Stimulated activated naive CD4-positive, alpha-beta T cell (primary cell): ENCODE measurements at regions not wholly inside any gene's neighbourhood (a gene's known extent, or its start where the extent isn't known, plus 50 kb on each side); places are given as distances from the start of the nearest gene placed in this dataset.
"Not testable (repeated sequence)": the region's sequence is repeated elsewhere in the genome, so short reads cannot be mapped to it uniquely, and the experiment has no call there.

Source experiments
- DNase-seq, 6 experiments: peaks; one replicate each; lab custom pipeline; 2025; lab: John Stamatoyannopoulos, UW

- DNase-seq: peak in 2 of 6 experiments; percentile 39 to 49
Measured at GRCh38 chr5:56686337-56687195, 128.8 kb upstream of the MAP3K1 start.

DNA sequence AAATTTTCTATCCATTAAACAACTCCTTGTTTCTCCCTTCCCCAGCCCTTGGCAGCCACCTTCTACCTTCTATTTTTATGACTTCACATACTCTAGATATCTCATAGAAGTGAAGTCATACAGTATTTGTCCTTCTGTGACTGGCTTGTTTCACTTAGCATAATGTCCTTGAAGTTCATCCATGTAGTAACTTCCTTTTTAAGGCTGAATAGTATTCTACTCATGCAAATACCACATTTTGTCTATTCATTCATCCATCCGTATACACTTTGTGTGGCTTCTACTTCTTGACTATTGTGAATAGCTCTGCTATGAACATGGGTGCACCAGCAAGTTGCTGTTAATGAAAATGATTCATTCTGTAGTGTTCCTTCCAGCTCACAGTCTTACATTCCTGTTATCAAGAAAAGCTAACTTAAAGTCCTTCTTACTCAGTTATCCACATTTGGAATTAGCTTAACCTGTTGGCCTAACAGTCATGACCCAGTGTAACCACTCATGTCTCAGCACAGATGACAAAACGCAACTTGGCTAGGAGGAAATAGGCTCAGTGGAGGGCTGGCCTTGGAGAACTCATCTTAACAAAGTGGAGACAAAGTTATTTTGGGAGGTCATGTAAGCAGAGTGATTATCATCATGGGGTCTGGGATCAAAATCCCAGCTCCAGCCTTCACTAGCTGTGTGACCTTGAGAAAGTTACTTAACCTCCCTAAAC, 129.7 kb upstream of the MAP3K1 start:
- DNase-seq: no peak

DNA sequence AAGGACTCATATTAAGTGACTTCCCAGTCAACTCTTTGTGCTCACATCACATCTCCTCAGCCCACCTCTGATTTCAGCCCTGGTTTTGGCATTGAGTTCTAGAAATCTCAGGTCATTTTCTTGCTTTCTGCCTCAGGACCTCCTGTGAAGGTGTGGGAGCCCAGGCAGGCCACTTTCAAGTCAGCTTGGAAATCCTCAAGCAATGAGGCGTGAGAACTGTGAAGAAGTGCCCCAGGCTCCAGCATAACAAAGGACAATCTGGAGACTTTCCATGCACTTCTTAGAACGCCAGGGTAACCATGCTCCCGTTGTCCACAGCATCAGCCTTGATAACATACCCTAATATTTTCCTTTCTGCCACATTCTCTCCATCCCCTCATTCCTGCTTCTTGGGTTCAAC, 131.2 kb upstream of the MAP3K1 start:
- no peak for DNase-seq

GRCh38 chr5:56683733-56684132, 131.6 kb upstream of the MAP3K1 start:
- DNase-seq: no peak

GRCh38 chr5:56683281-56683680, 132.1 kb upstream of the MAP3K1 start:
- no peak for DNase-seq

DNA sequence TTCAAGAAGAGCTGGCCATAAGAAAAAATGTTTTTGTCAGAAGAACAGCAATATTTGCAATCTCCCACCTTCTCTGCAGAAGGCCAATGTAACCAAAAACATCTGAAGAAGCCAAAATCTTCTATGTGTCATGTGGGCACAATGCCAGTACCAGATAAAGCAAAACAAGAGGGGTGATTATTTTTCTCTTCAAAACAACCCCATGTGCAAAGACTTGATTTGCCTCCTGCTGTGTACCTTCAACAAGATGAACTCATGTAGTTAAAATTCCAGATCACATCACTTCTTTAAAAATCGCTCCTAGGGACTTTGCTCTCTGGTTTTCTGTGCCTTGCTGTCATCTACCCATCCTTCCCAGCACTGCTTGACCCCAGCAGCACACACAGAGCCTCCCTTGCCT, 134.0 kb upstream of the MAP3K1 start:
- DNase-seq: peak in 1 of 6 experiments; percentile 3

DNA sequence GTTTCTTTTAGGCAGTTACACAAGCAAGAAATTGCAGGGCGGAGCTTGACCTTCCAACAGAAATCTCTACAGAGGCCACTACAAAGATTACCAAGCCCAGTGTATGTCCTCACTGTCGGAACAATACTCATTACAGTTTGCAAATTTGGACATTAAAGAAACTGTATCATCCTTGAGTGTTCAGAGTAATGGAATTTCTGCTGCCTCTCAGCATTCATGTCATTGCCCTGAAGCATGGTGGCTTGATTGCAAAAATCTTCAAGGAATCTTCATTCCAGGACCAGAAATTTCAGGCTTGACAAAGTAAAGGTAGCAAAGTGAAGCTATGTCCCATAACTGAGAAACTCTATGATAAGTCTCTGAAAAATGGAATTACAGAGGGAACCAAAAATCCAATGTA, 134.6 kb upstream of the MAP3K1 start:
- no peak for DNase-seq

DNA sequence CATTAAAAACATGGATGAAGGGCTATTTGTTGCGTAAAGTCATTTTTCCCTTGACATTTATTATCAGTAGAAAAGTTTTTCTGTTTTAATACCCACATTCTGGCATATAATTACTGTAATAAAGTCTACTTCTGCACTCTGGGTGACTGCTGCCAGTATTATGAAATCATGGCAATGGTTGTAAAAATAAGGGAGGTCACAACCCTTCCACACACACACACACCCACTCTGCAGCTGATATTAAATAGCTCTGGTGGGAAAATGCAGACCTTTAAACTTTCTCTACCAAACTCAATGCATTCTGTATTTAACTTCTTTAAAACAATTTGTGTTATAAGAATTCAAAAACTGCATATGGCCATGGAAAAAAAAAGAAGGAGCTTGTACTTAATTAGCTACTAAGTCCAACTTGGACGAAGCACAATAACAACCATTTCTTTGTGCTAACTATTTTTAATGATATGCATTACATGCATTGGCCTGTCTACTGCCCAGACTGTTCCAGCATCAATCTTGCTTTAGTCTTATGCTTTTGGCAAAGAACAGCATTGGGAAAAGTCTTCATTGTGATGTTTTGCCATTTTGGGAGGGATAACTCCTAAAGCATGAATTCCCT, 137.6 kb upstream of the MAP3K1 start:
- no peak for DNase-seq

DNA sequence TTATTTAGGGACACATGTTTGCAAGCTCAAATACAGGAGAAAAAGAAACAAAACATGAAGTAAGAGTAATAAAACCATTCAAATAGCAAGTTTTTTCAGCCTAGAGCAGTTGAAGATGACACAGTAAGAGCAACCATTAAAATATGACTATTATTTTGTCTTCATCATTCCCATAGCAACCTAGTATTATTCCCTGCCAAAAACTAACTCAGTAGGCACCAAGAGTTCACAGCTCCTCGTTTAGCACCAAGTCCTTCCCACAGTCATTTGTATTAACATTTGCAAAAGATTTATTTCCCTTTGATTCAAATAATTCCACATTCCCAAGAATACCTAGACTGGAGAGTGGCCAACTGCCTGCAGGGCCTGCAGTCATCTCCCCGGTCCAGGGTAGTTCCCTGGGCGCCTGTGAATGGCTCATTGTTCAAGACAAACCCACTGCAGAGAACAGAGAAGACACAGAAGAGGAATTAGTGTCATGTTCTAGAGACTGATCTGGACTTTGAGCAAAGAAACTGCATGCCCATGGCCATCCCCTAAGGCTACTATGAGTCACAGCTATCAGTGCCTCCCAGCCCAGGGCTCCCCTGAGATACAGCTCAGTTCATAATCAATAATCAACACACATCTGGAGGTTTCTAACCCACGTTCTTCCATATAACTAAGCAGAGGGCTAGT, 139.1 kb upstream of the MAP3K1 start:
- DNase-seq: no peak

DNA sequence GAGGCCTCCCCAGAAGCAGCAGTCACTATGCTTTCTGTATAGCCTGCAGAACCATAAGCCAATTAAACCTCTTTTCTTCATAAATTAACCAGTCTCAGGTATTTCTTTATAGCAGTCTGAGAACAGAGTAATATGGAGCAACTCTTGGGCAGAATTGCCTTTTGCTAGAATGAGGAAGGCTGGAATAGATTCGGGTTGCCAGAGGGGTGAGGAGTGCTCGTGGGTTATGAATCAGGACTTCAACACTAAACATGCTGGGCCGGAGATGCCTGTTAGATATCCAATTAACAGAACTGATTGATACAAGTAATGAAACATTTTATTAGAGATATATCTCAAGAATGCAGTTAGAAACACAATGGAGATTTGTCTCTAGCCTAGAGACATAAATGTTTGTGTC, 140.9 kb upstream of the MAP3K1 start:
- DNase-seq: no peak

GRCh38 chr5:56673171-56673570, 142.2 kb upstream of the MAP3K1 start:
- no peak for DNase-seq

DNA sequence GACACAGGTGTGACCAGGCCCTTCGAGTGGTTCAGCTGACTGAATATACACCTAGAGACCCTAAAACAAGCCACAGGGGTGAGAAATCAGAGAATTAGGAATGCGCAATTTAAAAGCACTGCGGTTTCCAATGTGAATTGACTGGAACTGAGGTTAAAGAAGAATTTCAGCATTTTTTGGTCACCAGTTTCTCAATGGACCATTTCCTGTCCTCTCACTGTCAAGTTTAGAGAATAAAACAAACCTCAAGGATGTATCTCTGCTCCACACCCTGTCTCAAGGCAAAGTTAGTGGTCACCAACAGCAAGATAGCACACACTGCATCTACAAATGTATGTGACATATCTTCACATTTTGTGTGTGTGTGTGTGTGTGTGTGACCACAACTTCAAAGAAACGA, 143.8 kb upstream of the MAP3K1 start:
- DNase-seq: no peak

DNA sequence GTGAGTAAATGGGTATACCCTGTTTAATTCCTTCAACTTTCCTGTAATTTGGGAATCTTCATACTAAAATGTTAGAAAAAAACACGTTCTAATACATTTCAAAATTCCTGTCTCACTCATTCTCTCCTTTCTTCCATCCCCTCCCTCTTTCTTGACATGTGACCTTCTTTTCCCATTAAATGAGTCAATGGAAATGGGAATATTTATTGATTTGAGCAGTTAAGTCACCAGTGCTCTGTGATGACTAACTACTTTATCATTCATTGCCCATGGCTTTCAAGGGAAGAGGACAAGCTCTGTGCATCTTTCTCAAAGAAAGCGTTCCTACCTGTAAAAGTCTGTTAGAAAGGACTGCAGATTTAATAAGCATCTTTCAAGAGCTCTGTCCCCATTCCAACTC, 144.4 kb upstream of the MAP3K1 start:
- no peak for DNase-seq

- DNase-seq: peak in 3 of 6 experiments; percentile 22 to 54 (median 38)
Measured at GRCh38 chr5:56669534-56670483, 145.5 kb upstream of the MAP3K1 start.

- DNase-seq: no peak
Measured at GRCh38 chr5:56668996-56669395, 146.4 kb upstream of the MAP3K1 start.

GRCh38 chr5:56667692-56668091, 147.7 kb upstream of the MAP3K1 start:
- no peak for DNase-seq

DNA sequence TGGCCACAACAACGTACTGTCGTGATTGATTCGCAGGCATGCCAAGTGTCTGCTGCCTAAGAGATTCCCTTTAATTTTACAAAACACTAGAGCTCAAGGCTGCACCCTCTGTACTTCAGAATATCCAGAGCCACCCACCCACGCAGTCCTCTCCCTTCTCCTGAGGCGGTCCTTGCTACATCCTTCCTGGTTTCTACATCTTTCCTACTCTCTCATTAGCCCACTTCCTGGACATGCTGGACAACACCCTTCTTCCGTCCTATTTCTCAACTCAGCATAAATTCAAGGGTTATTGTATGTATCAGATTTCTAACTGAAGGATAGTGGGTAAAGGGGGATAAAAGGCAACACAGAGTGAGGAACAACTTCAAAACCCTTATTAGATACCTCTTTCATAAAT, 148.4 kb upstream of the MAP3K1 start:
- DNase-seq: no peak

DNA sequence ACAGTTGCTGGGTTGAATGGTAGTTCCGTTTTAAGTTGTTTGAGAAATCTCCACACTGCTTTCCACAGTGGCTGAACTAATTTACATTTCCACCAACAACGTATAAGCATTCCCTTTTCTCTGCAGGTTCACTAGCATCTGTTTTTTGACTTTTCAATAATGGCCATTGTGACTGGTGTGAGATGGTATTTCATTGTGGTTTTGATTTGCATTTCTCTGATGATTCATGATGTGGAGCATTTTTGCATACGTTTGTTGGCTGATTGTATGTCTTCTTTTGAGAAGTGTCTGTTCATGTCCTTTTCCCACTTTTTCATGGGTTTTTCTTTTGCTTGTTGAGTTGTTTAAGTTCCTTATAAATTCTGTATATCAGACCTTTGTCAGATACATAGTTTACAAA, 150.2 kb upstream of the MAP3K1 start:
- DNase-seq: not testable (repeated sequence)

- DNase-seq: no peak
Measured at GRCh38 chr5:56664025-56664424, 151.3 kb upstream of the MAP3K1 start.

- no peak for DNase-seq
Measured at GRCh38 chr5:56663523-56663922, 151.8 kb upstream of the MAP3K1 start.

DNA sequence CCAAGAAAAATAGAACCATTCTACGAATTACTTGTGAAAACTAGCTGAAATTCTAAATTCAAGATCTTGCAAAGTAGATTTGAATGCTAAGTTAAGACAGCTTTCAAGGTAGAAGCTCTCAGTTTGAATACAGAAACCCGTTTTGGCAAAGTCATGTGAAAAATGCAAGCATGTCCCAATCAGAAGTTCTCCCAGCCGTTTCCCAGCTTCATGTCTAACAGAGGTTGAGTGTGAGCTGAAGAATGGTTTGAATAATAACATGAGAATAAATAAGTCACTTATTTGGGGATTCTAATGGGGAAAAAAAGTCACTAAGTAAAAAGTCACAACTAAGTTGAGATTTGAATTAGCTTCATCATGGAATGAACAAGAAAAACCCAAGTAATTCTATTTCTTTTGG, 152.5 kb upstream of the MAP3K1 start:
- no peak for DNase-seq
